H1 (cell line): ENCODE measurements at regions not wholly inside any gene's neighbourhood (a gene's known extent, or its start where the extent isn't known, plus 50 kb on each side); places are given as distances from the start of the nearest gene placed in this dataset.
A peak's percentile ranks its signal among the peaks of the same experiment; 100 is the strongest.

Experiments used
- CTCF ChIA-PET: fragments of 300-600 bp; sonication (Branson Sonifier 250); formaldehyde crosslinking; loops from one replicate; lab custom pipeline; 2021; ENCODE audit not compliant: partially characterized antibody; lab: Charles Lee
- POLR2A ChIA-PET: fragments of 300-600 bp; sonication (Branson Sonifier 250); formaldehyde crosslinking; loops from one replicate; lab custom pipeline; 2021; ENCODE audit warnings: inconsistent platforms; ENCODE audit not compliant: partially characterized antibody; lab: Charles Lee
- DNase-seq, 2 experiments: peaks; one replicate each; pipeline versions ENCODE4 v3.0.0 to v3.0.0-alpha.2; 2010 to 2022; ENCODE audit warnings: low spot score in 2 of 2, low read depth in 1 of 2, mixed read lengths in 1 of 2
- FAIRE-seq: peaks from 2 replicates; lab custom pipeline; 2011; peaks lifted over from hg19 to GRCh38; lab: Jason Lieb, UNC
- H2AFZ ChIP-seq: 2 replicates; pipeline ENCODE4 v1.8.1; 2012; ENCODE audit warnings: low read length, inconsistent platforms
- H2AK5ac ChIP-seq: 2 replicates; pipeline ENCODE4 v1.6.1; 2013; ENCODE audit warnings: low read depth, low read length
- H2BK120ac ChIP-seq: replicated peaks from 2 replicates; pipeline ENCODE3; 2013; ENCODE audit warnings: low read depth, low read length, inconsistent platforms
- H2BK12ac ChIP-seq: 2 replicates; pipeline ENCODE4 v1.6.1; 2013; ENCODE audit warnings: low read depth, low read length
- H2BK15ac ChIP-seq: 2 replicates; pipeline ENCODE4 v1.6.1; 2013; ENCODE audit warnings: low read length
- H2BK20ac ChIP-seq: 2 replicates; pipeline ENCODE4 v1.6.1; 2013; ENCODE audit warnings: low read length
- H2BK5ac ChIP-seq: 2 replicates; pipeline ENCODE4 v1.6.1; 2013; ENCODE audit warnings: low read depth, low read length
- H3K14ac ChIP-seq: 2 replicates; pipeline ENCODE4 v1.6.1; 2013; ENCODE audit warnings: inconsistent platforms; ENCODE audit not compliant: insufficient read length
- H3K18ac ChIP-seq: 2 replicates; pipeline ENCODE4 v1.6.1; 2013; ENCODE audit warnings: low read length; ENCODE audit errors: extremely low read depth
- H3K23ac ChIP-seq: 2 replicates; pipeline ENCODE4 v1.6.1; 2013; ENCODE audit warnings: inconsistent platforms; ENCODE audit not compliant: insufficient read length
- H3K23me2 ChIP-seq: 2 replicates; pipeline ENCODE4 v1.6.1; 2013; ENCODE audit warnings: low read depth, low read length
- H3K27ac ChIP-seq: 2 replicates; pipeline ENCODE4 v1.6.1; 2011; ENCODE audit warnings: low read depth, low read length, inconsistent platforms
- H3K27me3 ChIP-seq, 4 experiments: replicated peaks in 1 of 4; 1 replicate in 1 of 4; 2 replicates in 3 of 4; pipeline versions ENCODE4 v1.6.1 to v1.8.1; 2011 to 2013; ENCODE audit warnings: low read length in 3 of 4, mild to moderate bottlenecking in 3 of 4, inconsistent platforms in 2 of 4, mixed read lengths in 2 of 4, moderate library complexity in 1 of 4; ENCODE audit not compliant: control insufficient read depth in 3 of 4, insufficient read depth in 3 of 4; ENCODE audit errors: extremely low read depth in 1 of 4
- H3K36me3 ChIP-seq, 4 experiments: 2 replicates each; pipeline versions ENCODE4 v1.6.1 to v1.8.1; 2011 to 2013; ENCODE audit warnings: mild to moderate bottlenecking in 4 of 4, low read length in 3 of 4, moderate library complexity in 2 of 4, control low read depth in 1 of 4, inconsistent platforms in 1 of 4; ENCODE audit not compliant: insufficient read depth in 4 of 4, control insufficient read depth in 2 of 4
- H3K4ac ChIP-seq: replicated peaks from 2 replicates; pipeline ENCODE3; 2013; ENCODE audit warnings: low read length, low read depth, mixed read lengths, inconsistent platforms; ENCODE audit not compliant: insufficient read length
- H3K4me1 ChIP-seq, 4 experiments: replicated peaks in 1 of 4; 1 replicate in 1 of 4; 2 replicates in 3 of 4; pipeline versions ENCODE4 v1.6.1 to v1.8.1; 2011 to 2013; ENCODE audit warnings: low read length in 3 of 4, inconsistent platforms in 2 of 4, mixed read lengths in 1 of 4; ENCODE audit not compliant: insufficient read depth in 4 of 4, control insufficient read depth in 3 of 4
- H3K4me2 ChIP-seq, 2 experiments: 2 replicates each; pipeline versions ENCODE4 v1.6.1 to v1.8.1; 2011 to 2013; ENCODE audit warnings: low read depth in 2 of 2, low read length in 2 of 2, control low read depth in 1 of 2, inconsistent platforms in 1 of 2, mild to moderate bottlenecking in 1 of 2; ENCODE audit not compliant: insufficient read depth in 1 of 2
- H3K4me3 ChIP-seq, 4 experiments: fragments of 200-600, 300-600 bp in 1 of 4; sonication (generic), shearing (Covaris generic), sonication (Bioruptor Twin) in 1 of 4; 2 replicates each; pipeline versions ENCODE4 v1.5.1 to v1.8.1; 2011 to 2016; ENCODE audit warnings: low read length in 4 of 4, low read depth in 3 of 4, control low read depth in 2 of 4, inconsistent platforms in 2 of 4, mild to moderate bottlenecking in 2 of 4, mixed read lengths in 1 of 4, moderate library complexity in 1 of 4; ENCODE audit not compliant: insufficient read depth in 2 of 4; ENCODE audit errors: extremely low read depth in 1 of 4
- H3K56ac ChIP-seq: replicated peaks from 2 replicates; pipeline ENCODE3; 2013; ENCODE audit warnings: low read depth, mild to moderate bottlenecking, mixed read lengths, low read length, inconsistent platforms; ENCODE audit not compliant: insufficient read length
- H3K79me1 ChIP-seq: 2 replicates; pipeline ENCODE4 v1.6.1; 2013; ENCODE audit warnings: low read depth, low read length, control low read depth
- H3K79me2 ChIP-seq, 2 experiments: 2 replicates each; pipeline versions ENCODE4 v1.6.1 to v1.8.1; 2012 to 2013; ENCODE audit warnings: low read length in 2 of 2, mild to moderate bottlenecking in 2 of 2, inconsistent platforms in 1 of 2; ENCODE audit not compliant: insufficient read depth in 2 of 2, control insufficient read depth in 1 of 2
- H3K9ac ChIP-seq, 4 experiments: replicated peaks in 1 of 4; 1 replicate in 1 of 4; 2 replicates in 3 of 4; pipeline versions ENCODE4 v1.6.1 to v1.8.1; 2011 to 2013; ENCODE audit warnings: low read depth in 3 of 4, low read length in 3 of 4, control low read depth in 2 of 4, mild to moderate bottlenecking in 2 of 4, moderate library complexity in 2 of 4, inconsistent platforms in 1 of 4; ENCODE audit errors: extremely low read depth in 1 of 4
- H3K9me3 ChIP-seq, 2 experiments: 2 replicates each; pipeline versions ENCODE4 v1.6.1 to v1.8.1; 2012 to 2013; ENCODE audit warnings: mild to moderate bottlenecking in 2 of 2, moderate library complexity in 2 of 2, control low read depth in 1 of 2, inconsistent platforms in 1 of 2, low read depth in 1 of 2, low read length in 1 of 2, mixed read lengths in 1 of 2; ENCODE audit not compliant: insufficient read depth in 2 of 2
- H4K20me1 ChIP-seq, 2 experiments: replicated peaks in 1 of 2; 2 replicates each; pipeline versions ENCODE3 to v1.8.1; 2011 to 2013; ENCODE audit warnings: inconsistent platforms in 2 of 2, low read length in 2 of 2, mild to moderate bottlenecking in 1 of 2; ENCODE audit not compliant: insufficient read depth in 2 of 2, control insufficient read depth in 1 of 2
- H4K5ac ChIP-seq: 2 replicates; pipeline ENCODE4 v1.6.1; 2013; ENCODE audit warnings: low read length, low read depth, mixed read lengths, inconsistent platforms; ENCODE audit not compliant: insufficient read length
- H4K8ac ChIP-seq: 2 replicates; pipeline ENCODE4 v1.8.0; 2013; ENCODE audit warnings: mild to moderate bottlenecking, moderate library complexity, low read length, inconsistent platforms; ENCODE audit not compliant: insufficient read depth; ENCODE audit errors: extremely low read depth
- H4K91ac ChIP-seq: replicated peaks from 2 replicates; pipeline ENCODE3; 2013; ENCODE audit warnings: low read length, mixed read lengths, inconsistent platforms; ENCODE audit not compliant: insufficient read length
- ASH2L ChIP-seq: fragments of 200-600, 300-600 bp; sonication (generic); IDR thresholded peaks from one replicate; pipeline ENCODE4 v1.7.1; 2017; ENCODE audit warnings: low read length
- JUND ChIP-seq: IDR thresholded peaks from 2 replicates; pipeline ENCODE4 v1.6.1; 2011; ENCODE audit warnings: mild to moderate bottlenecking, improper control_type of control experiment, low read length
- SIX5 ChIP-seq: IDR thresholded peaks from 2 replicates; pipeline ENCODE4 v1.6.1; 2011; ENCODE audit warnings: mild to moderate bottlenecking, low read depth, low read length
- WGBS, 2 experiments: shearing (Covaris generic) in 1 of 2; methylation state at CpG; one replicate each; pipeline versions ENCODE4 v1.1.6 to v1.1.7; 2013 to 2015; ENCODE audit warnings: low lambda C conversion rate in 2 of 2, mixed read lengths in 2 of 2, inconsistent platforms in 1 of 2, low coverage in 1 of 2, missing lambda C conversion rate in 1 of 2; ENCODE audit not compliant: insufficient replicate concordance in 2 of 2, insufficient coverage in 1 of 2, insufficient read length in 1 of 2; ENCODE audit errors: extremely low coverage in 1 of 2, missing lambda C conversion rate in 1 of 2; 5-methylcytosine and 5-hydroxymethylcytosine counted together

DNA sequence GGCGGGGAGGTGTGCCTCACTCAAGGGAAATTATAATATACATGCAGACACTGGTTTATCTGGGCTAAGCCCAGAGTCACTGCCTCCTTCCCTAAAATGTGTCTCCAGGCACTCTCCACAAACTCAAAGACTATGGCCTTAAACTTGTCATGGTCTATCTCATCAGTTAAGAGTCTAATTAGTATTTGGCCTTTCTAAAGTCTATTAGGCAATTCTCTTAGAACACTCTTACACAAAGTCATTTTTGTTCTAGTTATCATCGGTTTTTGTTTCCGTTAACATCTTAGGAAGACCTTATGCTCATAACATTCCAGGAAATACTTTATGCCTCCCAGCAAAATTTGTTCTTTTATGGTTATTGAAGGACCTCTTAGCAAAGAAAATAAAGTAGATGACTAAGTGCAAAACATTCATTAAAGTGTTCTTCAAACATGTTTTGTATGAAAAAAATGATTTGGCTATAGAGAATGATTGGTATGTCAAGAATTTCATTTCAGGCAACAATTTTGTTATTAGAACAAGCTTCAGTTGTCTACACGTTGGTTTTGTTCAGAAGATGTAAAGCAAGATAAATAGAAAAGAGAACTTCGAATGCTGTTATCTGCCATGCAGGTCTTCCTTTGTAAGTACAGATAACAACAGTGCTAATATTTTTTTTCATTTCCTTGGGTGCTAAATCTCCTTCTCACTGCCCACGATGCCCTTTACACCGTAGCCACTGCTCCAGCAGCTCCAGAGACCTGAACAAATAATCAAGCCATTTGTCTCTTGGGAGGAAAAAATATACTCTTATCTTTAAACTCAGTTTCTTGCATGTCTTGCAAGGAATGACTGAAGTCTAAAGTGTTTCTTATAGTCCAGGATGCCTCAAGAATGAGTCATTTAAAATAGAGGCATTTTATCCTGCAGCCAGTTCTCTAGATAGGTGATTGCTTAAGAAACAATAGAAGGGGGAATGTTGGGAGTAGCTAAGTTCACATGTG, 170.4 kb downstream of the HTR1B start:
- POLR2A ChIA-PET, result no interaction called here
- CTCF ChIA-PET, result no interaction called here
- H3K56ac ChIP-seq, result no peak overlapping the region
- H2AFZ ChIP-seq, result no peak overlapping the region
- no peak overlapping the region for H3K4me2 ChIP-seq
- H3K27me3 ChIP-seq, result peaks cover 0 to 2% (median 0%) of the 10 kb centered on the region in 4 experiments; a peak in 1 of 7 replicates
- no peaks in the 10 kb centered on the region for H3K79me2 ChIP-seq
- no peaks in the 10 kb centered on the region for H3K36me3 ChIP-seq
- no peaks in the 10 kb centered on the region for H3K23me2 ChIP-seq
- TF ChIP-seq ASH2L (no peak), JUND (no peak), SIX5 (no peak)
- H4K5ac ChIP-seq, result no peak overlapping the region
- no peaks in the 10 kb centered on the region for H3K79me1 ChIP-seq
- no peak overlapping the region for H2BK5ac ChIP-seq
- no peaks in the 10 kb centered on the region for H3K4me1 ChIP-seq
- no peaks in the 10 kb centered on the region for H3K9me3 ChIP-seq
- peak; percentile 55 for FAIRE-seq
- H2BK20ac ChIP-seq, result no peak overlapping the region
- no peak overlapping the region for H4K91ac ChIP-seq
- H3K9ac ChIP-seq, result no peak overlapping the region
- no peak overlapping the region for H3K14ac ChIP-seq
- H2BK12ac ChIP-seq, result no peak overlapping the region
- DNase-seq, result no peak
- no peak overlapping the region for H2BK15ac ChIP-seq
- no peak overlapping the region for H3K27ac ChIP-seq
- H3K18ac ChIP-seq, result no peak overlapping the region
- H4K20me1 ChIP-seq, result no peaks in the 10 kb centered on the region
- H3K4ac ChIP-seq, result no peak overlapping the region
- H3K23ac ChIP-seq, result no peak overlapping the region
- H4K8ac ChIP-seq, result no peak overlapping the region
- H3K4me3 ChIP-seq, result no peak overlapping the region
- WGBS, 2 experiments, result 88% methylated on average over 7 of the region's 7 CpGs; no CpG with 5 or more reads in 1 of the 2 experiments
- no peak overlapping the region for H2BK120ac ChIP-seq
- H2AK5ac ChIP-seq, result no peak overlapping the region
